Activated CD4-positive, alpha-beta T cell treated with anti-CD3 and anti-CD28 coated beads, Interleukin-2, amount 10 ng/mL, durations not matched to agents 24 days and 14 days (primary cell): ENCODE measurements at regions not wholly inside any gene's neighbourhood (a gene's known extent, or its start where the extent isn't known, plus 50 kb on each side); places are given as distances from the start of the nearest gene placed in this dataset.

ENCODE experiments used
- DNase-seq: peaks from one replicate; pipeline ENCODE4 v3.0.0; 2022
- H3K27ac Mint-ChIP-seq: one replicate; pipeline ENCODE4 v1.8.0; 2022; ENCODE audit warnings: mild to moderate bottlenecking, mixed read lengths
- H3K27me3 Mint-ChIP-seq: one replicate; pipeline ENCODE4 v1.8.0; 2022; ENCODE audit warnings: mixed read lengths
- H3K36me3 Mint-ChIP-seq: one replicate; pipeline ENCODE4 v1.8.0; 2022; ENCODE audit warnings: low read depth, mild to moderate bottlenecking, mixed read lengths
- H3K4me1 Mint-ChIP-seq: one replicate; pipeline ENCODE4 v1.8.0; 2021; ENCODE audit warnings: mixed read lengths
- H3K4me3 Mint-ChIP-seq: one replicate; pipeline ENCODE4 v1.8.0; 2022; ENCODE audit warnings: mild to moderate bottlenecking, moderate library complexity, mixed read lengths
- H3K9me3 Mint-ChIP-seq: one replicate; pipeline ENCODE4 v1.8.0; 2021; ENCODE audit warnings: mixed read lengths
- intact Hi-C: fragments of 100-400 bp; cut with micrococcal nuclease; formaldehyde crosslinking; loops from one replicate; pipeline ENCODE4 v1.15.1; 2023

GRCh38 chr4:158995965-158996364 lies 106.9 kb upstream of the RAPGEF2 start:
- Mint-ChIP-seq H3K36me3 (no peaks in the 10 kb centered on the region), H3K9me3 (no peaks in the 10 kb centered on the region), H3K27me3 (peaks cover 15% of the 10 kb centered on the region), H3K4me3 (no peak overlapping the region), H3K4me1 (no peaks in the 10 kb centered on the region), H3K27ac (no peak overlapping the region)
- no peak for DNase-seq
- intact Hi-C loops = no loop called here

- Mint-ChIP-seq H3K27me3 (peaks cover 22% of the 10 kb centered on the region), H3K27ac (no peak overlapping the region), H3K9me3 (no peaks in the 10 kb centered on the region), H3K4me1 (no peaks in the 10 kb centered on the region), H3K4me3 (no peak overlapping the region), H3K36me3 (no peaks in the 10 kb centered on the region)
- no peak for DNase-seq
- intact Hi-C loops = no loop called here
Observed at GRCh38 chr4:158996669-158997074, 106.2 kb upstream of the RAPGEF2 start.

GRCh38 chr4:158997660-158998349 lies 105.1 kb upstream of the RAPGEF2 start:
- H3K4me3 Mint-ChIP-seq = no peak overlapping the region
- no peaks in the 10 kb centered on the region for H3K36me3 Mint-ChIP-seq
- peaks cover 1% of the 10 kb centered on the region for H3K4me1 Mint-ChIP-seq

GRCh38 chr4:158998624-158999023 lies 104.3 kb upstream of the RAPGEF2 start:
- peaks cover 6% of the 10 kb centered on the region for H3K4me1 Mint-ChIP-seq
- H3K4me3 Mint-ChIP-seq = no peak overlapping the region
- peaks cover 28% of the 10 kb centered on the region for H3K27me3 Mint-ChIP-seq
- H3K9me3 Mint-ChIP-seq = no peaks in the 10 kb centered on the region
- intact Hi-C loops = no loop called here
- DNase-seq = no peak
- H3K36me3 Mint-ChIP-seq = no peaks in the 10 kb centered on the region
- no peak overlapping the region for H3K27ac Mint-ChIP-seq

More at GRCh38 chr4:158997660-158998349, 105.1 kb upstream of the RAPGEF2 start:
- H3K27me3 Mint-ChIP-seq = peaks cover 25% of the 10 kb centered on the region
- H3K9me3 Mint-ChIP-seq = no peaks in the 10 kb centered on the region
- H3K27ac Mint-ChIP-seq = no peak overlapping the region
- DNase-seq = no peak
- intact Hi-C loops = no loop called here

GRCh38 chr4:158999166-158999682 lies 103.7 kb upstream of the RAPGEF2 start:
- Mint-ChIP-seq H3K4me3 (no peak overlapping the region), H3K4me1 (peaks cover 6% of the 10 kb centered on the region), H3K27me3 (peaks cover 26% of the 10 kb centered on the region), H3K36me3 (no peaks in the 10 kb centered on the region), H3K9me3 (no peaks in the 10 kb centered on the region), H3K27ac (no peak overlapping the region)
- intact Hi-C loops = no loop called here
- no peak for DNase-seq

GRCh38 chr4:158999849-159000248 lies 103.0 kb upstream of the RAPGEF2 start:
- H3K9me3 Mint-ChIP-seq = no peaks in the 10 kb centered on the region
- intact Hi-C loops = no loop called here
- no peak for DNase-seq
- H3K27me3 Mint-ChIP-seq = peaks cover 22% of the 10 kb centered on the region
- no peak overlapping the region for H3K27ac Mint-ChIP-seq
- H3K4me3 Mint-ChIP-seq = no peak overlapping the region
- H3K36me3 Mint-ChIP-seq = no peaks in the 10 kb centered on the region
- H3K4me1 Mint-ChIP-seq = peaks cover 6% of the 10 kb centered on the region

- no peaks in the 10 kb centered on the region for H3K36me3 Mint-ChIP-seq
- H3K4me1 Mint-ChIP-seq = peaks cover 6% of the 10 kb centered on the region
- intact Hi-C loops = no loop called here
- H3K4me3 Mint-ChIP-seq = no peak overlapping the region
- H3K9me3 Mint-ChIP-seq = no peaks in the 10 kb centered on the region
- DNase-seq = no peak
- no peak overlapping the region for H3K27ac Mint-ChIP-seq
- peaks cover 20% of the 10 kb centered on the region for H3K27me3 Mint-ChIP-seq
Observed at GRCh38 chr4:159002950-159003349, 99.9 kb upstream of the RAPGEF2 start.

GRCh38 chr4:159003420-159004253 lies 99.2 kb upstream of the RAPGEF2 start:
- H3K4me3 Mint-ChIP-seq = no peak overlapping the region
- intact Hi-C loops = no loop called here
- peaks cover 6% of the 10 kb centered on the region for H3K4me1 Mint-ChIP-seq
- H3K27ac Mint-ChIP-seq = no peak overlapping the region
- H3K27me3 Mint-ChIP-seq = peaks cover 20% of the 10 kb centered on the region
- no peaks in the 10 kb centered on the region for H3K36me3 Mint-ChIP-seq
- H3K9me3 Mint-ChIP-seq = no peaks in the 10 kb centered on the region
- DNase-seq = no peak

- Mint-ChIP-seq H3K9me3 (no peaks in the 10 kb centered on the region), H3K27ac (no peak overlapping the region), H3K4me1 (peaks cover 6% of the 10 kb centered on the region), H3K27me3 (peaks cover 12% of the 10 kb centered on the region), H3K4me3 (no peak overlapping the region), H3K36me3 (no peaks in the 10 kb centered on the region)
- intact Hi-C loops = no loop called here
- DNase-seq = no peak
Observed at GRCh38 chr4:159006202-159006601, 96.7 kb upstream of the RAPGEF2 start.

GRCh38 chr4:159008671-159009070 lies 94.2 kb upstream of the RAPGEF2 start:
- Mint-ChIP-seq H3K27me3 (peaks cover 2% of the 10 kb centered on the region), H3K4me1 (no peaks in the 10 kb centered on the region), H3K36me3 (no peaks in the 10 kb centered on the region), H3K4me3 (no peak overlapping the region), H3K9me3 (no peaks in the 10 kb centered on the region), H3K27ac (no peak overlapping the region)
- intact Hi-C loops = no loop called here
- no peak for DNase-seq

- intact Hi-C loops = no loop called here
- DNase-seq = no peak
- Mint-ChIP-seq H3K4me1 (no peaks in the 10 kb centered on the region), H3K27me3 (peaks cover 2% of the 10 kb centered on the region), H3K36me3 (no peaks in the 10 kb centered on the region), H3K27ac (no peak overlapping the region), H3K4me3 (no peak overlapping the region), H3K9me3 (no peaks in the 10 kb centered on the region)
Observed at GRCh38 chr4:159009521-159009920, 93.4 kb upstream of the RAPGEF2 start.

- no peak for DNase-seq
- no peak overlapping the region for H3K4me3 Mint-ChIP-seq
- no peaks in the 10 kb centered on the region for H3K36me3 Mint-ChIP-seq
- H3K4me1 Mint-ChIP-seq = no peaks in the 10 kb centered on the region
- no peaks in the 10 kb centered on the region for H3K9me3 Mint-ChIP-seq
- H3K27ac Mint-ChIP-seq = no peak overlapping the region
- intact Hi-C loops = no loop called here
- peaks cover 2% of the 10 kb centered on the region for H3K27me3 Mint-ChIP-seq
Observed at GRCh38 chr4:159010100-159010499, 92.8 kb upstream of the RAPGEF2 start.

- Mint-ChIP-seq H3K4me1 (no peaks in the 10 kb centered on the region), H3K27ac (no peak overlapping the region), H3K4me3 (no peak overlapping the region), H3K36me3 (no peaks in the 10 kb centered on the region), H3K27me3 (peaks cover 2% of the 10 kb centered on the region), H3K9me3 (no peaks in the 10 kb centered on the region)
- intact Hi-C loops = no loop called here
- DNase-seq = no peak
Observed at GRCh38 chr4:159010563-159011260, 92.2 kb upstream of the RAPGEF2 start.

GRCh38 chr4:159012381-159012780 lies 90.5 kb upstream of the RAPGEF2 start:
- Mint-ChIP-seq H3K36me3 (no peaks in the 10 kb centered on the region), H3K4me3 (no peak overlapping the region), H3K27ac (no peak overlapping the region), H3K9me3 (no peaks in the 10 kb centered on the region), H3K27me3 (peaks cover 5% of the 10 kb centered on the region), H3K4me1 (no peaks in the 10 kb centered on the region)
- intact Hi-C loops = no loop called here
- no peak for DNase-seq
